ENCODE measurements at regions not wholly inside any gene's neighbourhood (a gene's known extent, or its start where the extent isn't known, plus 50 kb on each side); places are given as distances from the start of the nearest gene placed in this dataset.
A peak's percentile ranks its signal among the peaks of the same experiment; 100 is the strongest.

GRCh38 chr17:33674685-33675084 lies 381.6 kb upstream of the ASIC2 start:
- no peak overlapping the region for H3K4me3 ChIP-seq (ENCODE audit: control insufficient read depth, low read depth, low read length)
- peak; percentile 1 for DNase-seq (ENCODE audit: low read depth)
- peak; percentile 44 for TF ChIP-seq CTCF (IDR thresholded peaks at IDR 0.05; ENCODE audit: control insufficient read depth, insufficient read depth, low read depth, low read length, missing control alignments)

- H3K4me3 ChIP-seq (ENCODE audit: control insufficient read depth, low read depth, low read length): no peak overlapping the region
- DNase-seq (ENCODE audit: low read depth): no peak
- TF ChIP-seq CTCF (IDR thresholded peaks at IDR 0.05; ENCODE audit: control insufficient read depth, insufficient read depth, low read depth, low read length, missing control alignments): no peak
Measured at GRCh38 chr17:33676444-33676843, 383.3 kb upstream of the ASIC2 start.

GRCh38 chr17:33679595-33679994 lies 386.5 kb upstream of the ASIC2 start:
- H3K4me3 ChIP-seq (ENCODE audit: control insufficient read depth, low read depth, low read length): no peak overlapping the region
- no peak for DNase-seq (ENCODE audit: low read depth)
- TF ChIP-seq CTCF (IDR thresholded peaks at IDR 0.05; ENCODE audit: control insufficient read depth, insufficient read depth, low read depth, low read length, missing control alignments): no peak

- no peak overlapping the region for H3K4me3 ChIP-seq (ENCODE audit: control insufficient read depth, low read depth, low read length)
- TF ChIP-seq CTCF (IDR thresholded peaks at IDR 0.05; ENCODE audit: control insufficient read depth, insufficient read depth, low read depth, low read length, missing control alignments): no peak
- DNase-seq (ENCODE audit: low read depth): no peak
Measured at GRCh38 chr17:33680472-33680871, 387.4 kb upstream of the ASIC2 start.

GRCh38 chr17:33682599-33682998 lies 389.5 kb upstream of the ASIC2 start:
- H3K4me3 ChIP-seq (ENCODE audit: control insufficient read depth, low read depth, low read length): no peak overlapping the region
- DNase-seq (ENCODE audit: low read depth): no peak

GRCh38 chr17:33684735-33685134 lies 391.6 kb upstream of the ASIC2 start:
- DNase-seq (ENCODE audit: low read depth): no peak
- H3K4me3 ChIP-seq (ENCODE audit: control insufficient read depth, low read depth, low read length): no peak overlapping the region
- no peak for TF ChIP-seq CTCF (IDR thresholded peaks at IDR 0.05; ENCODE audit: control insufficient read depth, insufficient read depth, low read depth, low read length, missing control alignments)

More at GRCh38 chr17:33682599-33682998, 389.5 kb upstream of the ASIC2 start:
- TF ChIP-seq CTCF (IDR thresholded peaks at IDR 0.05; ENCODE audit: control insufficient read depth, insufficient read depth, low read depth, low read length, missing control alignments): no peak

GRCh38 chr17:33686171-33686570 lies 393.1 kb upstream of the ASIC2 start:
- no peak for TF ChIP-seq CTCF (IDR thresholded peaks at IDR 0.05; ENCODE audit: control insufficient read depth, insufficient read depth, low read depth, low read length, missing control alignments)
- H3K4me3 ChIP-seq (ENCODE audit: control insufficient read depth, low read depth, low read length): no peak overlapping the region
- DNase-seq (ENCODE audit: low read depth): no peak

Data from AG09309 (cell line).